ENCODE measurements at regions not wholly inside any gene's neighbourhood (a gene's known extent, or its start where the extent isn't known, plus 50 kb on each side); places are given as distances from the start of the nearest gene placed in this dataset.

- Mint-ChIP-seq H3K27me3 (ENCODE audit: low read depth in 2 of 2) (peaks cover 7 to 15% of the 10 kb centered on the region in 2 donors), H3K36me3 (no peaks in the 10 kb centered on the region), H3K27ac (no peak overlapping the region), H3K9me3 (no peaks in the 10 kb centered on the region), H3K4me1 (no peaks in the 10 kb centered on the region), H3K4me3 (no peak overlapping the region)
- DNase-seq (no peak), ATAC-seq (no peak)
- Histone ChIP-seq H3K27ac (ENCODE audit: low read length) (no peak overlapping the region), H3K4me1 (ENCODE audit: control insufficient read depth, insufficient read depth, low read length) (no peaks in the 10 kb centered on the region), H3K4me3 (ENCODE audit: low read length) (no peak overlapping the region), H3K9me3 (ENCODE audit: control insufficient read depth, insufficient read depth, low read length) (no peaks in the 10 kb centered on the region), H3K36me3 (ENCODE audit: control insufficient read depth, insufficient read depth, low read length) (no peaks in the 10 kb centered on the region), H3K27me3 (ENCODE audit: control insufficient read depth, insufficient read depth, low read length) (no peaks in the 10 kb centered on the region)
- TF ChIP-seq, protein P1, sequence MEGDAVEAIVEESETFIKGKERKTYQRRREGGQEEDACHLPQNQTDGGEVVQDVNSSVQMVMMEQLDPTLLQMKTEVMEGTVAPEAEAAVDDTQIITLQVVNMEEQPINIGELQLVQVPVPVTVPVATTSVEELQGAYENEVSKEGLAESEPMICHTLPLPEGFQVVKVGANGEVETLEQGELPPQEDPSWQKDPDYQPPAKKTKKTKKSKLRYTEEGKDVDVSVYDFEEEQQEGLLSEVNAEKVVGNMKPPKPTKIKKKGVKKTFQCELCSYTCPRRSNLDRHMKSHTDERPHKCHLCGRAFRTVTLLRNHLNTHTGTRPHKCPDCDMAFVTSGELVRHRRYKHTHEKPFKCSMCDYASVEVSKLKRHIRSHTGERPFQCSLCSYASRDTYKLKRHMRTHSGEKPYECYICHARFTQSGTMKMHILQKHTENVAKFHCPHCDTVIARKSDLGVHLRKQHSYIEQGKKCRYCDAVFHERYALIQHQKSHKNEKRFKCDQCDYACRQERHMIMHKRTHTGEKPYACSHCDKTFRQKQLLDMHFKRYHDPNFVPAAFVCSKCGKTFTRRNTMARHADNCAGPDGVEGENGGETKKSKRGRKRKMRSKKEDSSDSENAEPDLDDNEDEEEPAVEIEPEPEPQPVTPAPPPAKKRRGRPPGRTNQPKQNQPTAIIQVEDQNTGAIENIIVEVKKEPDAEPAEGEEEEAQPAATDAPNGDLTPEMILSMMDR (IDR thresholded peaks at IDR 0.05): no peak
- WGBS (ENCODE audit: insufficient coverage): 100% methylated on average over 2 of the region's 2 CpGs
- intact Hi-C loops (cut with micrococcal nuclease): no loop called here
Measured at GRCh38 chr18:54750350-54750749, 77.9 kb upstream of the RAB27B start.

DNA sequence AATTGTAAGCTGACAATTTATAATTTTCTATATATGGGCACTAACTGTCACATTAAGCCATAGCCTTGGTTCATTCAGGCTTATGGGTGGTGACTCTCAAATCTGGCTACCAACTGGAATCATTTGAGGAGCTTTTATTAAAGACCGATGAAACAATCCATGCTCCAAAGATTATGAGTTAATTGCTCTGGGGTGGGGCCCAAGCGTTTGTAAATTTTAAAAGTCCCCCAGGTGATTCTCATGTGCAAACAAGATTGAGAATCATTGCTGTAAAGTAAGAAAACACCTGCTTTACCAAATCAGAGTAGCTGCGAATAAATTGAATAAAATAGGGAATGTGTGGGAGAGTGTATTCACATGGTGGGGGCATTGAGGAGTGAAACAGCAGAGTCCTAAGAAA lies 76.1 kb upstream of the RAB27B start:
- 97% methylated on average over 3 of the region's 3 CpGs for WGBS (ENCODE audit: insufficient coverage)
- TF ChIP-seq, protein P1 (IDR thresholded peaks at IDR 0.05): no peak
- no peak for DNase-seq

DNA sequence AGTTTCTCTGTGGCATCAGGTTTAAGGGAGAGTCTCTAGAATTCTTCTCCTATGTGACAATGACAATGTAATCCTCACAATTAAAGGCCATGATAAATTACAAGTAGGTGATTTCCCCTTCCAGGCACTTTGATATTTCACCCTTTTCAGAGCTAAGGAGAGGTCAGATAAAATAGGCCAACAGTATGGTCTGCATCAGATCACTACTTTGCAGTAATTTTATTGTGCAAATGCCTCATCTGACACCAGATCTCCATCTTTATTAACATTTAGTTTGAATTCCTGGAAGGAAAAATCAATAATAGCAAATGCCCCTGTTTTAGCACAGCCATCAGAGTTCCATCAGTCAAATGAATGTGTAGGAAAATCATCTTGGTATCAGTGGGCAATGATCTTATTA lies 72.8 kb upstream of the RAB27B start:
- H3K4me3 Mint-ChIP-seq: no peak overlapping the region
- Histone ChIP-seq H3K9me3 (ENCODE audit: control insufficient read depth, insufficient read depth, low read length) (no peaks in the 10 kb centered on the region), H3K36me3 (ENCODE audit: control insufficient read depth, insufficient read depth, low read length) (no peaks in the 10 kb centered on the region), H3K4me3 (ENCODE audit: low read length) (no peak overlapping the region), H3K4me1 (ENCODE audit: control insufficient read depth, insufficient read depth, low read length) (no peaks in the 10 kb centered on the region), H3K27ac (ENCODE audit: low read length) (no peak overlapping the region), H3K27me3 (ENCODE audit: control insufficient read depth, insufficient read depth, low read length) (no peaks in the 10 kb centered on the region)
- TF ChIP-seq, protein P1 (IDR thresholded peaks at IDR 0.05): no peak
- no peak for DNase-seq
- no peak overlapping the region for H3K27ac Mint-ChIP-seq
- no peak for ATAC-seq
- H3K4me1 Mint-ChIP-seq: no peaks in the 10 kb centered on the region
- peaks cover 0 to under 1% of the 10 kb centered on the region in 2 donors for H3K9me3 Mint-ChIP-seq
- intact Hi-C loops (cut with micrococcal nuclease): no loop called here
- H3K36me3 Mint-ChIP-seq: no peaks in the 10 kb centered on the region
- peaks cover 7 to 12% of the 10 kb centered on the region in 2 donors for H3K27me3 Mint-ChIP-seq (ENCODE audit: low read depth in 2 of 2)

More for the DNA sequence above, 76.1 kb upstream of the RAB27B start:
- peaks cover 7 to 15% of the 10 kb centered on the region in 2 donors for H3K27me3 Mint-ChIP-seq (ENCODE audit: low read depth in 2 of 2)
- no peak for ATAC-seq
- H3K36me3 Mint-ChIP-seq: no peaks in the 10 kb centered on the region
- no peaks in the 10 kb centered on the region for H3K36me3 ChIP-seq (ENCODE audit: control insufficient read depth, insufficient read depth, low read length)
- H3K4me3 Mint-ChIP-seq: no peak overlapping the region
- H3K9me3 Mint-ChIP-seq: no peaks in the 10 kb centered on the region
- H3K4me1 ChIP-seq (ENCODE audit: control insufficient read depth, insufficient read depth, low read length): no peaks in the 10 kb centered on the region
- H3K27ac ChIP-seq (ENCODE audit: low read length): no peak overlapping the region
- intact Hi-C loops (cut with micrococcal nuclease): no loop called here
- no peaks in the 10 kb centered on the region for H3K4me1 Mint-ChIP-seq
- H3K27me3 ChIP-seq (ENCODE audit: control insufficient read depth, insufficient read depth, low read length): no peaks in the 10 kb centered on the region
- H3K27ac Mint-ChIP-seq: no peak overlapping the region
- no peak overlapping the region for H3K4me3 ChIP-seq (ENCODE audit: low read length)
- H3K9me3 ChIP-seq (ENCODE audit: control insufficient read depth, insufficient read depth, low read length): no peaks in the 10 kb centered on the region

DNA sequence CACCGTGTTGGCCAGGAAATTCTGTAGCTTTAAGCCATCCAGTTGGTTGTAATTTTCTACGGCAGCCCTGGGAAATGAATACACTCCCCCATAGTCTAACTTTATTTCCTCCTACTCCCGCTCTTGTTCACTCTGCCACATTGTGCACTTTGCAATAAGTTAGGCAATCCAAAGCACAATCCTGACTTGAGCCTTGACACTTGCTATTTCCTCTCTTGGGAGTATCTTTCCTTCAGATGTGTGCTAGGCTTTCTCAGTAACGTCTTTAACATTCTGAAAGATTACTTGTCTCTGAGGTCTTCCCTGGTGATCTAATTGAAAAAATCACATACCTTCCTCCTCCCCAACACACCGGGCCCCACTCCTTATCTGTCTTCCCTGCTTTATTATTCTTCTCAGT lies 65.9 kb upstream of the RAB27B start:
- no peaks in the 10 kb centered on the region for H3K4me1 Mint-ChIP-seq
- Histone ChIP-seq H3K27me3 (ENCODE audit: control insufficient read depth, insufficient read depth, low read length) (no peaks in the 10 kb centered on the region), H3K4me1 (ENCODE audit: control insufficient read depth, insufficient read depth, low read length) (no peaks in the 10 kb centered on the region), H3K36me3 (ENCODE audit: control insufficient read depth, insufficient read depth, low read length) (no peaks in the 10 kb centered on the region), H3K4me3 (ENCODE audit: low read length) (no peak overlapping the region), H3K9me3 (ENCODE audit: control insufficient read depth, insufficient read depth, low read length) (no peaks in the 10 kb centered on the region), H3K27ac (ENCODE audit: low read length) (no peak overlapping the region)
- TF ChIP-seq, protein P1 (IDR thresholded peaks at IDR 0.05): no peak
- H3K9me3 Mint-ChIP-seq: peaks cover 0 to 2% of the 10 kb centered on the region in 2 donors
- H3K4me3 Mint-ChIP-seq: no peak overlapping the region
- no peaks in the 10 kb centered on the region for H3K36me3 Mint-ChIP-seq
- H3K27ac Mint-ChIP-seq: no peak overlapping the region
- 85% methylated on average over 5 of the region's 5 CpGs for WGBS (ENCODE audit: insufficient coverage)
- intact Hi-C loops (cut with micrococcal nuclease): no loop called here
- DNase-seq (no peak), ATAC-seq (no peak)
- H3K27me3 Mint-ChIP-seq (ENCODE audit: low read depth in 2 of 2): peaks cover 15 to 19% of the 10 kb centered on the region in 2 donors
